ENCODE measurements at regions not wholly inside any gene's neighbourhood (a gene's known extent, or its start where the extent isn't known, plus 50 kb on each side); places are given as distances from the start of the nearest gene placed in this dataset.

DNA sequence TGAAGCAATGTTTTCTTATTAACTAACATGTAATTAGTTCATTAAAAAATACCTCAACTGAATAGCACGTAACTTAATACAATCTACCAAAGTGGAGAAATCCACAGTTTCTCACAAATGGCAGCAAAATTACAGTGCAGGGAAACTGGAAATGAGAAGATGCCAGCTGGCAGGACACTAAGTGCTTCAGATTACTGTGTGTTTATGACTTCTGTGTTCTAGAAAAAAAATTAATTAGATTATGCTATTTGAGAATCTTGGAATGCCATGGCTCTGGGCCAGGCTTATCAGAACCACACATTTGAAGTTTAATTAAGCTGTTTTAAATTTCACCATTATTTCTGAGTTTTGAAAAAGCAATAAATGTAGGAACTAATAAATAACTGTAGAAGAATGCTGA is 357.6 kb downstream of the TGFB2 start:
- H3K27ac ChIP-seq (ENCODE audit: insufficient read depth, low read length, poor library complexity, severe bottlenecking) = no peak overlapping the region
- H3K4me1 ChIP-seq (ENCODE audit: control insufficient read depth, insufficient read depth, low read length, poor library complexity, severe bottlenecking) = no peaks in the 10 kb centered on the region
- no peaks in the 10 kb centered on the region for H3K9me3 ChIP-seq (ENCODE audit: control insufficient read depth in 2 of 2, low read length in 2 of 2)
- Mint-ChIP-seq H3K9me3 (peaks cover 0 to 9% (median 5%) of the 10 kb centered on the region in 7 donors), H3K4me3 (no peak overlapping the region), H3K36me3 (no peaks in the 10 kb centered on the region), H3K27ac (no peak overlapping the region), H3K4me1 (no peaks in the 10 kb centered on the region), H3K27me3 (no peaks in the 10 kb centered on the region)
- H3K36me3 ChIP-seq (ENCODE audit: control insufficient read depth, insufficient read depth, low read length) = no peaks in the 10 kb centered on the region
- no peak for ATAC-seq (ENCODE audit: low read depth in 2 of 2)
- no peaks in the 10 kb centered on the region for H3K27me3 ChIP-seq (ENCODE audit: control insufficient read depth, insufficient read depth, low read length)
- no peak for DNase-seq
- no peak overlapping the region for H3K4me3 ChIP-seq (ENCODE audit: low read depth, low read length)

DNA sequence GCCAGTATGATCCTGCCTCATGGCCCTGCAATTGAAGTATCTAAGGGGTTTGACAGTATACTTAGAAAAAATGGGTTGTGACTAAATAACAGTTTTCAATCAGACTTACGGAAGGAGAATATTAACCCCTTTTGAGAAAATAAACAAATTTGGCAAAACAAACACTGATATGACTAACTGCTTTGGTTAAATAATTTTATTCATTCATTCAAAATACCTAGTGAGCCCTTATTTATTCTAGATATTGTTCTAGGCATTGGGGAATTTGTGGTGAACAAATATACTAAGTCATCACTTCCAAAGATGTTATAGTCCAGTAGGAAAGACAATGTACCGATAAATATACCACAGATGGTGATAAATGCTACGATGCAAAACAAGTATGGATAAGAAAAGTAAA is 358.7 kb downstream of the TGFB2 start:
- no peak overlapping the region for H3K27ac Mint-ChIP-seq
- peaks cover 0 to 12% (median 5%) of the 10 kb centered on the region in 7 donors for H3K9me3 Mint-ChIP-seq
- H3K27me3 Mint-ChIP-seq = no peaks in the 10 kb centered on the region
- Histone ChIP-seq H3K9me3 (ENCODE audit: control insufficient read depth in 2 of 2, low read length in 2 of 2) (no peaks in the 10 kb centered on the region), H3K27me3 (ENCODE audit: control insufficient read depth, insufficient read depth, low read length) (no peaks in the 10 kb centered on the region), H3K4me1 (ENCODE audit: control insufficient read depth, insufficient read depth, low read length, poor library complexity, severe bottlenecking) (no peaks in the 10 kb centered on the region), H3K4me3 (ENCODE audit: low read depth, low read length) (no peak overlapping the region), H3K27ac (ENCODE audit: insufficient read depth, low read length, poor library complexity, severe bottlenecking) (no peak overlapping the region), H3K36me3 (ENCODE audit: control insufficient read depth, insufficient read depth, low read length) (no peaks in the 10 kb centered on the region)
- H3K36me3 Mint-ChIP-seq = no peaks in the 10 kb centered on the region
- no peaks in the 10 kb centered on the region for H3K4me1 Mint-ChIP-seq
- H3K4me3 Mint-ChIP-seq = no peak overlapping the region
- DNase-seq = no peak
- ATAC-seq (ENCODE audit: low read depth in 2 of 2) = no peak

DNA sequence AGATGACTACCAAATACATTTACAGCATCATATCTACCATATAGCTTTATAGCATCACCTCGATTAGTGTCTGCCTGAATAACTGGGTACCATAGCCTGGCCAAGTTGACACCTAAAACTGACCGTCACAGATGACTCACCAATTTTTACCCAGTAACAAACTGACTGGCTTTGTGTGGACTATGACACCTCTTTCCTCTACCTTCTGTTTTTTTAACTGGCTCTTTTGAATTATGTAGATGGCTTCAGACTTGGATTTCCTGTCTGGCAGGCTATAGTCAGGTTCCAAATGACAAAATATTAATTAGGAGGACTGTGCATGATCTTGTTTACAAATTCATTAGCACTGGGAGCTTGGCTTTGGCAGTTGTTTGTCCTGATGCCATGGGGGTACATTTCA is 360.3 kb downstream of the TGFB2 start:
- Mint-ChIP-seq H3K36me3 (no peaks in the 10 kb centered on the region), H3K27ac (no peak overlapping the region), H3K4me1 (no peaks in the 10 kb centered on the region), H3K9me3 (peaks cover 0 to 12% (median 4%) of the 10 kb centered on the region in 7 donors), H3K4me3 (no peak overlapping the region), H3K27me3 (no peaks in the 10 kb centered on the region)
- no peak overlapping the region for H3K27ac ChIP-seq (ENCODE audit: insufficient read depth, low read length, poor library complexity, severe bottlenecking)
- no peaks in the 10 kb centered on the region for H3K36me3 ChIP-seq (ENCODE audit: control insufficient read depth, insufficient read depth, low read length)
- H3K9me3 ChIP-seq (ENCODE audit: control insufficient read depth in 2 of 2, low read length in 2 of 2) = no peaks in the 10 kb centered on the region
- ATAC-seq (ENCODE audit: low read depth in 2 of 2) (no peak), DNase-seq (no peak)
- no peaks in the 10 kb centered on the region for H3K4me1 ChIP-seq (ENCODE audit: control insufficient read depth, insufficient read depth, low read length, poor library complexity, severe bottlenecking)
- H3K27me3 ChIP-seq (ENCODE audit: control insufficient read depth, insufficient read depth, low read length) = no peaks in the 10 kb centered on the region
- H3K4me3 ChIP-seq (ENCODE audit: low read depth, low read length) = no peak overlapping the region

DNA sequence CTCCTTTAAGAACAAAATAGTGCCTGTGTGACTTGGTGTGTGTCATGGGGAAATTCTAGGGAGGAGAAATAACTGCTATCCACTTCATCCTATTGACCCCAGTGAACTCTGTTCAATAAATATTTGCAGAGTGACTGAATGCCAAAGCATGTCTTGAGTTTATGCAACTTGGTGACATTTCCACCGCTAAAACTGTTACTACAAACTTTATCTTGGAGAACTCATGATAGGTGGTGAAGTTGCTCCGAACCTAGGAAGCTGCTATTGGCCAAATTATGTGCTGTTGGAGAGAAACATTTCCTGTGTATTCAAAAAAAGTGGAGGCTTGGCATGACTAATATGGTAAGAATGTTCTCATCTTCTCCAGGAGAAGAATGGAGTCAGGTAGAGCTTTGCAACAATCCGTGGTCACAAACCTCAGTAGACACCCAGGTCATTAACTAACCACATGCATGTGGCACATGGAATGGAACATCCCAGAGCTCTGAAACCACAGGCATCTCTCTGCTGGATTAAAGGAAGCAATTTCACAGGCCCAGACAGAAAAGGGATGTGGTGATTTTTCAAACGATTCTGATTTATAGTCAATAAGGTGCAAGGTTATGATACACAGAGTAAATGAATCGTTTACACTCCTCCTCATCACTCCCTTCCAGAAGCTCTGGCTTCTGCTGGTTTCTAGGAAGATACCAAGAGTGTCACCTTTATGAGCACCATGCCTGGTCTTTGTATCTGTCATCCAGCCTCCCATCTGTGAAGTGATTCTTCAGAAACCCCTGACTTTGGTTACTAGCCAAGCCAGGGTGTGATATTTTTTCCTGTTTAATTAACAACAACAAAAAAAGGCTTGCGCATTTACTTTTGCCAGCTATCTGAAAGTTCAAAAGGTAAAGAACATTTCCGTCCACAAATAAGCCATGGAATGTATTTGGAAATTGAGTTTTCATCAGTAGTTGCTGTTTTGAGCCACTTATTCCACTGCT is 361.1 kb downstream of the TGFB2 start:
- no peak overlapping the region for H3K4me3 Mint-ChIP-seq
- no peaks in the 10 kb centered on the region for H3K27me3 Mint-ChIP-seq
- H3K4me1 ChIP-seq (ENCODE audit: control insufficient read depth, insufficient read depth, low read length, poor library complexity, severe bottlenecking) = no peaks in the 10 kb centered on the region
- no peak overlapping the region for H3K27ac Mint-ChIP-seq
- H3K9me3 ChIP-seq (ENCODE audit: control insufficient read depth in 2 of 2, low read length in 2 of 2) = no peaks in the 10 kb centered on the region
- peaks cover 0 to 12% (median 4%) of the 10 kb centered on the region in 7 donors for H3K9me3 Mint-ChIP-seq
- H3K27me3 ChIP-seq (ENCODE audit: control insufficient read depth, insufficient read depth, low read length) = no peaks in the 10 kb centered on the region
- H3K4me3 ChIP-seq (ENCODE audit: low read depth, low read length) = no peak overlapping the region
- H3K27ac ChIP-seq (ENCODE audit: insufficient read depth, low read length, poor library complexity, severe bottlenecking) = no peak overlapping the region
- H3K4me1 Mint-ChIP-seq = no peaks in the 10 kb centered on the region
- H3K36me3 ChIP-seq (ENCODE audit: control insufficient read depth, insufficient read depth, low read length) = no peaks in the 10 kb centered on the region
- H3K36me3 Mint-ChIP-seq = no peaks in the 10 kb centered on the region
- DNase-seq (no peak), ATAC-seq (ENCODE audit: low read depth in 2 of 2) (no peak)

DNA sequence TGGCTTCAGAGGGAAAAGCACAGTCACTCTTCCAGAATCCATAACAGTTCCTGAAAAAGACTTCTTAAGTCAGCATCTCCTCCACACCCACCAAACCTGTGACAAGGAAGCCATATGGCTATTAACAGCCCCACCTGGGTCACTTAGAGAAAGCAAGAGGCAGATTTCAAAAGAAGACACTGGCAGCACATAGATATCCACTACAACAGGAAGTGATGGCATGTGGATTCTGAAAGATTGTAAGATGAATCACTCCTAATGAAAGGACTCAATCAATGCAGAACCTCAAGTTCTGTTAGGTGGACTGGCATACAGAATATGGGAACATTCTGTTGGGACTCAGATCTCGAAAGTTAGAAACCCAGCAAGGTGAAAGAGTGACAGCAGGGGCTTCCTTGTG is 365.9 kb downstream of the TGFB2 start:
- H3K9me3 Mint-ChIP-seq = peaks cover 0 to 20% (median 3%) of the 10 kb centered on the region in 7 donors
- no peaks in the 10 kb centered on the region for H3K36me3 Mint-ChIP-seq
- Histone ChIP-seq H3K27ac (ENCODE audit: insufficient read depth, low read length, poor library complexity, severe bottlenecking) (no peak overlapping the region), H3K36me3 (ENCODE audit: control insufficient read depth, insufficient read depth, low read length) (no peaks in the 10 kb centered on the region), H3K27me3 (ENCODE audit: control insufficient read depth, insufficient read depth, low read length) (no peaks in the 10 kb centered on the region), H3K9me3 (ENCODE audit: control insufficient read depth in 2 of 2, low read length in 2 of 2) (no peaks in the 10 kb centered on the region), H3K4me1 (ENCODE audit: control insufficient read depth, insufficient read depth, low read length, poor library complexity, severe bottlenecking) (no peaks in the 10 kb centered on the region), H3K4me3 (ENCODE audit: low read depth, low read length) (no peak overlapping the region)
- no peak for DNase-seq
- no peak overlapping the region for H3K4me3 Mint-ChIP-seq
- H3K27me3 Mint-ChIP-seq = no peaks in the 10 kb centered on the region
- no peak for ATAC-seq (ENCODE audit: low read depth in 2 of 2)
- no peaks in the 10 kb centered on the region for H3K4me1 Mint-ChIP-seq
- H3K27ac Mint-ChIP-seq = no peak overlapping the region

DNA sequence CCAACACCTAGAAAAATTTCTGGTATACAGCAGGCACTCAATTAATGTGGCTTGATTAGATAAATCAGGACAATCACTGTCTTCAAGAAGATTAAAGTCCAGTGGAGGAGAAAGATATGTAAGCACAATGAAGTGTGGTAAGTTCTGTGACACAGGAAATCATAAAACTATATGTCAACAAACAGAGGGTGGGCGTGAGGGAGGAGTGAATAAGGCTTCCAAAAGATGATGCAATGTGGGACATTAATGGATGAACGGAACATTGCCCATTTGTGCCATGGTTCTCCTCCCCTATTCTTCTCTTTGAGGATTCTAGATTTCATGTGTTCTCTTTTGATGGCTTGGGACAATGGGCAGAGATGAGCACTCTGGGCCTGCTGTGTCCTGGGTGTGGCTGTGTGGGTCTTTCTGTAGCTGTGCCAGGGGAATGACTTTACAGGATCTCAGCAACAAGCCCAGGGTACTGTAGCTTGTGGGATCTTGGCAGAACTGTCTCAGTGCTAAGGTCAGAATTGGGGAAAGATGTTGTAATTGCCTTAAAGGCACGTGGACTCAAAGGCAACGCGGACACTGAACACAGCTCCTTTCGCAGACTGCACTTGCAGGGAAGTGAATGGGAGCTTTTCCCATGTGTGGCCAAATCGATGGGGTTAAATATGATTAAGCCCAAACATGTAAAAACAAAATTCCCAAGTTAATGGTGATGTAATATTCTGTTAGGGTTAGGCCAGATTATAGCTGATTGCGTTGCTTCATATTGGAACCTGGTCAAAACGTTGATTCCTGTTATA is 366.9 kb downstream of the TGFB2 start:
- H3K4me3 ChIP-seq (ENCODE audit: low read depth, low read length) = no peak overlapping the region
- no peaks in the 10 kb centered on the region for H3K4me1 ChIP-seq (ENCODE audit: control insufficient read depth, insufficient read depth, low read length, poor library complexity, severe bottlenecking)
- Mint-ChIP-seq H3K4me1 (no peaks in the 10 kb centered on the region), H3K4me3 (no peak overlapping the region), H3K9me3 (peaks cover 0 to 20% (median 7%) of the 10 kb centered on the region in 7 donors), H3K27me3 (no peaks in the 10 kb centered on the region), H3K27ac (no peak overlapping the region), H3K36me3 (no peaks in the 10 kb centered on the region)
- H3K27ac ChIP-seq (ENCODE audit: insufficient read depth, low read length, poor library complexity, severe bottlenecking) = no peak overlapping the region
- H3K36me3 ChIP-seq (ENCODE audit: control insufficient read depth, insufficient read depth, low read length) = no peaks in the 10 kb centered on the region
- no peaks in the 10 kb centered on the region for H3K9me3 ChIP-seq (ENCODE audit: control insufficient read depth in 2 of 2, low read length in 2 of 2)
- no peak for DNase-seq
- H3K27me3 ChIP-seq (ENCODE audit: control insufficient read depth, insufficient read depth, low read length) = no peaks in the 10 kb centered on the region
- no peak for ATAC-seq (ENCODE audit: low read depth in 2 of 2)

DNA sequence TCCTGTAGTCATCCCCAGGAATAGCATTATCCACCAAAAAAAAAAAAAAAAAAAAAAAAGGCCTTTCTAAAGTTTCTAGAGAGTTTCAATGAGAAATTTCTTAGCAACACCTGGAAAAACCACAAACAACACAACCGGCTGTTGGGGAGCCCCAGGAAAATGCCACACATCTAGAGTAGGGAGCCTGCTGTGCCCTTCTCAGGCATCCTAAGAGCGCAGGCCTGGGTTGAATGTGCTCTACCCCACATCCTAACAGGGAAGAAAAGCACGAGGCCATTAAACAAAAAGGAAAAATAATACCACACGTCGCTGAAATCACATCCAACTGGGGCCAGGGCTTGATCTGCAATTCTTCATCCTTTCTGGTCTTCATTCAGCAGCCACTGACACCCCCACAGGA is 367.5 kb downstream of the TGFB2 start:
- no peaks in the 10 kb centered on the region for H3K4me1 Mint-ChIP-seq
- DNase-seq = no peak

More for the DNA sequence above, 367.5 kb downstream of the TGFB2 start:
- Mint-ChIP-seq H3K4me3 (no peak overlapping the region), H3K9me3 (peaks cover 0 to 16% (median 4%) of the 10 kb centered on the region in 7 donors), H3K36me3 (no peaks in the 10 kb centered on the region), H3K27ac (no peak overlapping the region), H3K27me3 (no peaks in the 10 kb centered on the region)
- H3K36me3 ChIP-seq (ENCODE audit: control insufficient read depth, insufficient read depth, low read length) = no peaks in the 10 kb centered on the region
- no peaks in the 10 kb centered on the region for H3K4me1 ChIP-seq (ENCODE audit: control insufficient read depth, insufficient read depth, low read length, poor library complexity, severe bottlenecking)
- H3K27ac ChIP-seq (ENCODE audit: insufficient read depth, low read length, poor library complexity, severe bottlenecking) = no peak overlapping the region
- H3K27me3 ChIP-seq (ENCODE audit: control insufficient read depth, insufficient read depth, low read length) = no peaks in the 10 kb centered on the region
- H3K9me3 ChIP-seq (ENCODE audit: control insufficient read depth in 2 of 2, low read length in 2 of 2) = no peaks in the 10 kb centered on the region
- ATAC-seq (ENCODE audit: low read depth in 2 of 2) = no peak
- no peak overlapping the region for H3K4me3 ChIP-seq (ENCODE audit: low read depth, low read length)
